ENCODE measurements at regions not wholly inside any gene's neighbourhood (a gene's known extent, or its start where the extent isn't known, plus 50 kb on each side); places are given as distances from the start of the nearest gene placed in this dataset.

DNA sequence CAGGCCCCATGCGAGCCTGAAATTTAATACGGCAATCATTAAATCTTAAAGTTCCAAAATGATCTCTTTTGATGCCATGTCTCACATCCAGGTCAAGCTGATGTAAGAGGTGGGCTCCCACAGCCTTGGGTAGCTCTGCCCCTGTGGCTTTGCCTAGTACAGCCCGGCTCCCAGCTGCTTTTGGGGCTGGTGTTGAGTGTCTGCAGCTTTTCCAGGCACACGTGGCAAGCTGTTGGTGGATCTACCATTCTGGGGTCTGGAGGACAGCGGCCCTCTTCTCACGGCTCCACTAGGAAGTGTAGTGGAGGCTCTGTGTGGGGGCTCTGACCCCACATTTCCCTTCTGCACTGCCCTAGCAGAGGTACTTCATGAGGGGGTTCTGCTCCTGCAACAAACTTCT is 588.9 kb downstream of the CENPC start:
- TF ChIP-seq CTCF (conservative IDR thresholded peaks at IDR 0.05; ENCODE audit: low read length): no peak
- TF ChIP-seq EZH2phosphoT487 (IDR thresholded peaks at IDR 0.05; ENCODE audit: borderline replicate concordance): no peak
